SH-SY5Y (cell line): ENCODE measurements at regions not wholly inside any gene's neighbourhood (a gene's known extent, or its start where the extent isn't known, plus 50 kb on each side); places are given as distances from the start of the nearest gene placed in this dataset.

Experiments
- GATA2 ChIP-seq: IDR thresholded peaks from 2 replicates; pipeline ENCODE4 v1.6.1; 2011; ENCODE audit warnings: mild to moderate bottlenecking, low read depth, low read length
- GATA3 ChIP-seq: IDR thresholded peaks from 2 replicates; pipeline ENCODE4 v1.6.1; 2011; ENCODE audit warnings: low read depth, mild to moderate bottlenecking, low read length, moderate library complexity

DNA sequence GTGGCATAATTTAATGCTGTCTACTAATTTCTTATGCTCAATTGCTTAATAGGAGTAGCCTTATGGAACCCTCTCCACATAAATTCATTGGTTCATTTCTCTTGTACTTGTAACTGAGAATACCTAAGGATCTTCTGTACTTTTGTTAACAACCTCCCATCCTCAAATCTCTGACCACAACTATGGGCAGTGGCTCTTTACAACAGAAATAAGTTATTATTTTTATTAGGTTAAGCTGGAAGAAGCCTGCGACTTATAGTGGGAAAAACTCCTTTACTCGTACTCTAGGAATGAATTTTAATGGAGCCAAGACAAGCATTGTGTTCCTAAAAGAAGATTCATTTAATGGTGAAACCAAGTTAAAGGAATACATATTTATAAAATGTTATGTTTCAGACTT is 337.1 kb upstream of the CTSO start:
- TF ChIP-seq GATA2, result no peak
- TF ChIP-seq GATA3, result no peak
